ENCODE measurements at regions not wholly inside any gene's neighbourhood (a gene's known extent, or its start where the extent isn't known, plus 50 kb on each side); places are given as distances from the start of the nearest gene placed in this dataset.

DNA sequence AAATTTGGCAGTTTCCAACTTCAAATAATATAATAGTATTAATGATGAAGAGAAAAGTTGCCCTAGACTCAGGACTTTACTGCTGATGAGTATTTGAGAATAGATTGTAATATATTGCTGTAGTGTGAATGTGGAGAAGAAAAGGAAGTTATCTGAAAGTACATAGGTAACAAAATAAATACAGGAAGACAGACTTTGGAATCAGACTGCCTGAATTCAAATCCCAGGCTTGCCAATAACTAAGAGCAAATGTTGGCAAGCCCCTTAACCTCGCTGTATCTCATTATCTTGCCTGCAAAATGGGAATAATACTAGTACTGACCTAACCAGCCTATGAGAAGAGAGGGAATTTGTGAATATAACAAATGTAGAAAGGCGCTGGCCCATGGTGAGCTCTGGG lies 765.2 kb upstream of the ID2 start:
- H3K9me3 Mint-ChIP-seq, result peaks cover 0 to 2% (median 0%) of the 10 kb centered on the region in 7 donors
- no peak overlapping the region for H3K4me3 Mint-ChIP-seq
- ATAC-seq (ENCODE audit: low read depth in 2 of 2), result no peak
- no peaks in the 10 kb centered on the region for H3K4me1 Mint-ChIP-seq
- H3K27me3 Mint-ChIP-seq, result no peaks in the 10 kb centered on the region
- H3K27ac Mint-ChIP-seq, result no peak overlapping the region
- H3K36me3 Mint-ChIP-seq, result no peaks in the 10 kb centered on the region
- no peak for DNase-seq

- DNase-seq, result no peak
- ATAC-seq (ENCODE audit: low read depth in 2 of 2), result no peak
- Mint-ChIP-seq H3K4me3 (no peak overlapping the region), H3K36me3 (no peaks in the 10 kb centered on the region), H3K27me3 (no peaks in the 10 kb centered on the region), H3K9me3 (peaks cover 0 to 18% (median 8%) of the 10 kb centered on the region in 7 donors), H3K27ac (no peak overlapping the region), H3K4me1 (no peaks in the 10 kb centered on the region)
Measured at GRCh38 chr2:7919510-7919909, 762.3 kb upstream of the ID2 start.

DNA sequence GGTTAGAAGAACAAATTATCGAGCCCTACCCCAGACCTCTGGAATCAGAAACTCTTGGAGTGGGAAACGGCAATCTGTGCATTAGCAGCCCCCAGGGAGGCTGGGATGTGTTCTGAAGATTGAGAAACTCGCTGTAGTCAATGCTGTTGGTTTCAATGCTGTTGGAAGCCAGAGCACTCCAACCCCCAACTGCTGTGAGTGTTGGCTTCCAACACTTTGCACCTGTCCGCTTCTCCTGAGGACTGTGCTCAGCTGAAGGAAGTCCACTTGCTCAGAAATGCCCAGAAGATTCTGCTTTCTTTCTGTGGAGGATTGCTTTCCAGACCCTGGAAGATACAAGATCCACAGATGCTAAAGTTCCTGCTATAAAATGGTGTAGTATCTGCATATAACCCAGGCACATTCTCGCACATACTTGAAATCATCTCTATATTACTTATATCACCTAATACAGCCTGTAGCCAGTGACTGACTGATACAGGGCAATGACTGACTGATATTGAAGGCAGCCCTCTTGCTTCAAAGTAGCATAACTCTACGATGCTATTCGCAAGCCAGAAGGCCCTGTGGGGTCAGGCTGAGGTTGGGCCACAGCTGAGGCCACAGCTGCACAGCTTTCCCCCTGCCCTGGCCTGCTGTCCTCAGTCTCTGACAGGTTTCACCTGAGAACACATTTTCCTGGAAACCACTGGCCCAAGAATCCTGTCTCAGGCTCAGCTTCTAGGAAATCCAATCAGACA lies 757.7 kb upstream of the ID2 start:
- Mint-ChIP-seq H3K4me3 (no peak overlapping the region), H3K36me3 (no peaks in the 10 kb centered on the region), H3K9me3 (peaks cover 0 to 18% (median 8%) of the 10 kb centered on the region in 7 donors), H3K27ac (no peak overlapping the region), H3K4me1 (no peaks in the 10 kb centered on the region), H3K27me3 (no peaks in the 10 kb centered on the region)
- ATAC-seq (ENCODE audit: low read depth in 2 of 2) (no peak), DNase-seq (no peak)

- no peaks in the 10 kb centered on the region for H3K27me3 Mint-ChIP-seq
- no peak overlapping the region for H3K27ac Mint-ChIP-seq
- DNase-seq (no peak), ATAC-seq (ENCODE audit: low read depth in 2 of 2) (no peak)
- no peaks in the 10 kb centered on the region for H3K36me3 Mint-ChIP-seq
- H3K4me3 Mint-ChIP-seq, result no peak overlapping the region
- no peaks in the 10 kb centered on the region for H3K4me1 Mint-ChIP-seq
- peaks cover 0 to 18% (median 8%) of the 10 kb centered on the region in 7 donors for H3K9me3 Mint-ChIP-seq
Measured at GRCh38 chr2:7925506-7925905, 756.4 kb upstream of the ID2 start.

DNA sequence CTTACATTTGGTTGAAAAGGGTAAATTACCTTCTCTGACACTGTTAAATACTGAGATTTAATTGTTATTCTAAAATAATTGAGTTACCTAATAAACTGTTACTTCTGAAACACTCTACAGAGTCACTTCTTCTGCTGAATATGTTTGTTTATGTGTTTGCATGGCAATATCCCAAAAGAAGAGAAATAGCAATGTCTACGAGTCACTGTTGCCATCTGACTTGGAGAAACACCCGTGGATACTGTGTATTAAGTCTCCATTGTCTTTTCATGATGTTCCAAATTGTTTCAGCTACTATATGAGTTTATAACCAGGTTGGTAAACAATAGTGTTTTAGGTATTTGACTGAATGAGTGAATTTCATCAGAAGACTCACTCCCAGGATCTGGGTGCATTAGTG lies 754.2 kb upstream of the ID2 start:
- no peaks in the 10 kb centered on the region for H3K4me1 Mint-ChIP-seq
- DNase-seq (no peak), ATAC-seq (ENCODE audit: low read depth in 2 of 2) (no peak)
- no peaks in the 10 kb centered on the region for H3K36me3 Mint-ChIP-seq
- H3K4me3 Mint-ChIP-seq, result no peak overlapping the region
- no peak overlapping the region for H3K27ac Mint-ChIP-seq
- H3K9me3 Mint-ChIP-seq, result peaks cover 0 to 10% (median 5%) of the 10 kb centered on the region in 7 donors
- H3K27me3 Mint-ChIP-seq, result no peaks in the 10 kb centered on the region

DNA sequence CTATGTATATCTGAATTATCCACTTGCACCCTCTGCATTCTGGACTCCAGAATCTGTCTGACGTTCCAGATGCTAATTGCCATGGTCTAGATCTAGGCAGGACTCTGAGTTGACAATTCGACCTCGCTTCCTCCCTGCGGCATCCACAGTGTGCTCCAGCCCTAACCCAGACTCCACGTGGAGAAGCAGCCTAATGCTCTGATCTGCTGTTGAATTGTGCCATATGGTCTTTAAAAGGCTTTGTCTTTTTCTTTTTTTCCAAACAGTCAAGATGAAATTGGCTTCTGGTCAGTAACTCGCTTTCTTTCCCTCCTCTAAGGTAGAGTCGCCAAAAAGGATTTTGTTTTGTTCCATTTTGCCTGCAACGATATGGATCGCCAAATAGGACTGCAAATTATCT lies 752.6 kb upstream of the ID2 start:
- no peak for DNase-seq
- Mint-ChIP-seq H3K36me3 (no peaks in the 10 kb centered on the region), H3K27ac (no peak overlapping the region)

GRCh38 chr2:7930800-7931635 lies 750.8 kb upstream of the ID2 start:
- no peaks in the 10 kb centered on the region for H3K36me3 Mint-ChIP-seq
- H3K27me3 Mint-ChIP-seq, result no peaks in the 10 kb centered on the region
- H3K9me3 Mint-ChIP-seq, result no peaks in the 10 kb centered on the region
- H3K4me3 Mint-ChIP-seq, result no peak overlapping the region
- no peaks in the 10 kb centered on the region for H3K4me1 Mint-ChIP-seq
- no peak overlapping the region for H3K27ac Mint-ChIP-seq
- ATAC-seq (ENCODE audit: low read depth in 2 of 2) (no peak), DNase-seq (no peak)

More for the DNA sequence above, 752.6 kb upstream of the ID2 start:
- no peak overlapping the region for H3K4me3 Mint-ChIP-seq
- no peak for ATAC-seq (ENCODE audit: low read depth in 2 of 2)
- no peaks in the 10 kb centered on the region for H3K9me3 Mint-ChIP-seq
- H3K4me1 Mint-ChIP-seq, result no peaks in the 10 kb centered on the region
- H3K27me3 Mint-ChIP-seq, result no peaks in the 10 kb centered on the region

GRCh38 chr2:7931808-7932207 lies 750.0 kb upstream of the ID2 start:
- ATAC-seq (ENCODE audit: low read depth in 2 of 2) (no peak), DNase-seq (no peak)
- Mint-ChIP-seq H3K4me3 (no peak overlapping the region), H3K27ac (no peak overlapping the region), H3K9me3 (no peaks in the 10 kb centered on the region), H3K27me3 (no peaks in the 10 kb centered on the region), H3K36me3 (no peaks in the 10 kb centered on the region), H3K4me1 (no peaks in the 10 kb centered on the region)

- no peak overlapping the region for H3K27ac Mint-ChIP-seq
- peaks cover 0 to under 1% (median 0%) of the 10 kb centered on the region in 7 donors for H3K9me3 Mint-ChIP-seq
- DNase-seq (no peak), ATAC-seq (ENCODE audit: low read depth in 2 of 2) (no peak)
- no peaks in the 10 kb centered on the region for H3K4me1 Mint-ChIP-seq
- peaks cover 0 to 12% (median 0%) of the 10 kb centered on the region in 3 donors for H3K27me3 Mint-ChIP-seq
- no peak overlapping the region for H3K4me3 Mint-ChIP-seq
- H3K36me3 Mint-ChIP-seq, result no peaks in the 10 kb centered on the region
Measured at GRCh38 chr2:7933672-7934071, 748.2 kb upstream of the ID2 start.

GRCh38 chr2:7934476-7934875 lies 747.4 kb upstream of the ID2 start:
- ATAC-seq (ENCODE audit: low read depth in 2 of 2) (no peak), DNase-seq (no peak)
- peaks cover 0 to 3% (median 0%) of the 10 kb centered on the region in 7 donors for H3K9me3 Mint-ChIP-seq
- H3K27me3 Mint-ChIP-seq, result peaks cover 0 to 12% (median 0%) of the 10 kb centered on the region in 3 donors
- H3K4me1 Mint-ChIP-seq, result no peaks in the 10 kb centered on the region
- no peaks in the 10 kb centered on the region for H3K36me3 Mint-ChIP-seq
- H3K4me3 Mint-ChIP-seq, result no peak overlapping the region
- no peak overlapping the region for H3K27ac Mint-ChIP-seq

- Mint-ChIP-seq H3K4me1 (no peaks in the 10 kb centered on the region), H3K4me3 (no peak overlapping the region), H3K27ac (no peak overlapping the region), H3K36me3 (no peaks in the 10 kb centered on the region), H3K9me3 (peaks cover 0 to 3% (median 0%) of the 10 kb centered on the region in 7 donors), H3K27me3 (peaks cover 0 to 12% (median 3%) of the 10 kb centered on the region in 3 donors)
- ATAC-seq (ENCODE audit: low read depth in 2 of 2) (no peak), DNase-seq (no peak)
Measured at GRCh38 chr2:7937082-7937481, 744.8 kb upstream of the ID2 start.

- no peak for ATAC-seq (ENCODE audit: low read depth in 2 of 2)
- DNase-seq, result no peak
- H3K4me1 Mint-ChIP-seq, result no peaks in the 10 kb centered on the region
Measured at GRCh38 chr2:7940723-7941122, 741.1 kb upstream of the ID2 start.

GRCh38 chr2:7943446-7943845 lies 738.4 kb upstream of the ID2 start:
- ATAC-seq (ENCODE audit: low read depth in 2 of 2) (no peak), DNase-seq (no peak)
- Mint-ChIP-seq H3K4me3 (no peak overlapping the region), H3K36me3 (no peaks in the 10 kb centered on the region), H3K27ac (no peak overlapping the region), H3K4me1 (no peaks in the 10 kb centered on the region), H3K9me3 (peaks cover 0 to 3% (median 0%) of the 10 kb centered on the region in 7 donors), H3K27me3 (peaks cover 0 to 3% (median 2%) of the 10 kb centered on the region in 3 donors)

More at GRCh38 chr2:7940723-7941122, 741.1 kb upstream of the ID2 start:
- peaks cover 0 to 3% (median 0%) of the 10 kb centered on the region in 7 donors for H3K9me3 Mint-ChIP-seq
- peaks cover 0 to 12% (median 3%) of the 10 kb centered on the region in 3 donors for H3K27me3 Mint-ChIP-seq
- no peak overlapping the region for H3K27ac Mint-ChIP-seq
- no peak overlapping the region for H3K4me3 Mint-ChIP-seq
- no peaks in the 10 kb centered on the region for H3K36me3 Mint-ChIP-seq

DNA sequence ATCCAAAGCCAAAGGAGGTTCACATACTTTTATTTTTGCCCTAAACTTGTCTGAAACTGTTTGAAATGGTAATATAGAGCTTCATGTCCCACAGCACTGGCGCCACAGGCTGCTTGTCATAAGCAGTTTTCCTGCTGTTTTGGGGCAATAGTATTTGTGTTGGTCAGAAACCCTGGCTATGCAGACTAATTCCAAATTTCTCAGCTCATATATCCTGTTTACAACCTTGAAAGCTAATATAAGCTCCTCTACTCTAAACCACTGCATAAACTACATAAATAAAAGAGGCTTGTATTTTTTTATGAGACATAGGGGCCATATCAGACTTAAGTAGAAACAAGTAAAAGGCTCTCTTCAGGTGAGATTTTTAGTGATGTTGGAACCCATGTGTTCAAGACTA lies 736.8 kb upstream of the ID2 start:
- no peaks in the 10 kb centered on the region for H3K4me1 Mint-ChIP-seq
- H3K36me3 Mint-ChIP-seq, result no peaks in the 10 kb centered on the region
- ATAC-seq (ENCODE audit: low read depth in 2 of 2) (no peak), DNase-seq (no peak)
- no peak overlapping the region for H3K4me3 Mint-ChIP-seq
- H3K9me3 Mint-ChIP-seq, result no peaks in the 10 kb centered on the region
- no peak overlapping the region for H3K27ac Mint-ChIP-seq
- H3K27me3 Mint-ChIP-seq, result peaks cover 0 to 3% (median 0%) of the 10 kb centered on the region in 3 donors
